ENCODE measurements at regions not wholly inside any gene's neighbourhood (a gene's known extent, or its start where the extent isn't known, plus 50 kb on each side); places are given as distances from the start of the nearest gene placed in this dataset.

- TF ChIP-seq, protein P1, sequence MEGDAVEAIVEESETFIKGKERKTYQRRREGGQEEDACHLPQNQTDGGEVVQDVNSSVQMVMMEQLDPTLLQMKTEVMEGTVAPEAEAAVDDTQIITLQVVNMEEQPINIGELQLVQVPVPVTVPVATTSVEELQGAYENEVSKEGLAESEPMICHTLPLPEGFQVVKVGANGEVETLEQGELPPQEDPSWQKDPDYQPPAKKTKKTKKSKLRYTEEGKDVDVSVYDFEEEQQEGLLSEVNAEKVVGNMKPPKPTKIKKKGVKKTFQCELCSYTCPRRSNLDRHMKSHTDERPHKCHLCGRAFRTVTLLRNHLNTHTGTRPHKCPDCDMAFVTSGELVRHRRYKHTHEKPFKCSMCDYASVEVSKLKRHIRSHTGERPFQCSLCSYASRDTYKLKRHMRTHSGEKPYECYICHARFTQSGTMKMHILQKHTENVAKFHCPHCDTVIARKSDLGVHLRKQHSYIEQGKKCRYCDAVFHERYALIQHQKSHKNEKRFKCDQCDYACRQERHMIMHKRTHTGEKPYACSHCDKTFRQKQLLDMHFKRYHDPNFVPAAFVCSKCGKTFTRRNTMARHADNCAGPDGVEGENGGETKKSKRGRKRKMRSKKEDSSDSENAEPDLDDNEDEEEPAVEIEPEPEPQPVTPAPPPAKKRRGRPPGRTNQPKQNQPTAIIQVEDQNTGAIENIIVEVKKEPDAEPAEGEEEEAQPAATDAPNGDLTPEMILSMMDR (conservative IDR thresholded peaks at IDR 0.05; ENCODE audit: low read depth, low read length): no peak
- no peak for TF ChIP-seq EZH2 (IDR thresholded peaks at IDR 0.05; ENCODE audit: borderline replicate concordance, low read depth, low read length, poor library complexity, severe bottlenecking)
Measured at GRCh38 chr6:91645811-91646210, 1058.9 kb upstream of the MAP3K7 start.

Data from A673 (cell line).